GM12892 (cell line): ENCODE measurements at regions not wholly inside any gene's neighbourhood (a gene's known extent, or its start where the extent isn't known, plus 50 kb on each side); places are given as distances from the start of the nearest gene placed in this dataset.

Experiments used
- DNase-seq: peaks from one replicate; pipeline ENCODE4 v3.0.0; 2011; ENCODE audit not compliant: insufficient read length
- FAIRE-seq: peaks from 2 replicates; lab custom pipeline; 2011; peaks lifted over from hg19 to GRCh38; lab: Jason Lieb, UNC
- POLR2A ChIP-seq: IDR thresholded peaks from 2 replicates; pipeline ENCODE4 v1.6.1; 2011; ENCODE audit warnings: low read depth, low read length, control low read depth
- POLR2AphosphoS5 ChIP-seq: IDR thresholded peaks from 2 replicates; pipeline ENCODE4 v1.6.1; 2011; ENCODE audit warnings: low read depth, low read length, control low read depth
- TAF1 ChIP-seq: IDR thresholded peaks from 2 replicates; pipeline ENCODE4 v1.6.1; 2011; ENCODE audit warnings: low read depth, mild to moderate bottlenecking, control low read depth, low read length, borderline replicate concordance

DNA sequence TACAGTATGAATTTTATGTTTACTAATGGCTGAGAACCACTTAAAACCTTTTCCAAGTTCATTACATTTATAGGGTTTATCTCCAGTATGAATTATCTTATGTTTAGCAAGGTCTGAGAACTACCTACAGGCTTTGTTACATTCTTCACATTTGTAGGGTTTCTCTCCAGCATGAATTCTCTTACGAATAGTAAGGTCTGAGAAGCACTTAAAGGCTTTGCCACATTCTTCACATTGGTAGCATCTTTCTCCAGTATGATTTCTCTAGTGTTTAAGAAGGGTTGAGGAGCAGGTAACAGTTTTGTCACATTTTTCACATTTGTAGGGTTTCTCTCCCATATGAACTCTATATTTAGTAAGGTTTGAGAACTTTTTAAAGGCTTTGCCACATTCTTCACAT, 1127.4 kb downstream of the EFNA5 start:
- no peak for DNase-seq
- no peak for FAIRE-seq

DNA sequence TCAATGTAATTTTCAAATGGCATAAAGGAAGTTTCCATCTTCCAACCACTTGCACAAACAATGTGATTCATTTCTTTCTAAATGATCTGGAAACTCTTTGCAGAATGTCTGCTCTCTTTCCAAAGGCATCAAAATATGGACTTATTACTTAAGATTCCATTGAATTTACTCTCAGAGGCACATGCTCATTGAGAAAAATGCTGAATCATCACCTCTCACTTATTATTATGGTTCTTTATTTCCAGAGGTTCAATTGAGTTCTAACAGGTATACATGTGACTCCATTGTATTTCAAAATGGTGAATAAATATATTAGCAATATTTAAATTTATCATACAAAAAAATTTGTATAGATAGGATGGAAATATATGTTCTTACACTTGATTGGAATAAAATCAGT, 1140.6 kb downstream of the EFNA5 start:
- TF ChIP-seq POLR2A (no peak), TAF1 (no peak), POLR2AphosphoS5 (no peak)
- FAIRE-seq (no peak), DNase-seq (no peak)

More for the DNA sequence above, 1127.4 kb downstream of the EFNA5 start:
- TF ChIP-seq POLR2A (no peak), POLR2AphosphoS5 (no peak), TAF1 (no peak)

DNA sequence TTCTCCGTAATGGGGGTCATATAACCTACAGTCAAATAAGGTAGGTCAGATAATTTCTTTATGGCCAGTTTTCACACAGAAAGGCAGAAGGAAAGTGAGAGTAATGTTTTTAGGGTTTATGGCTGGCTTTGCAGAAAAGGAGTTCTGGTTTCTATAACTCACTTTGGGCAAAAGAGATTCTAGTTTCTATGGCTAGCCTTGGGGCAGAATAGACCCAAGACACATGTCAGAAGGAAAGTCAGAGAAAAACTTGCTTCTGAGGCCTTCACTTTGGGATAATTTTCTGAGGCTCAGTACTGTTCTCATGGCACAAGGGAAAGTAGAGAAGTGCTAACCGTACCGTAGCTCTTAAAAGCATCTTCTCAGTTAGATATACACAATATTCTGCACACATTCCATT, 1145.3 kb downstream of the EFNA5 start:
- TF ChIP-seq POLR2AphosphoS5 (no peak), TAF1 (no peak), POLR2A (no peak)
- DNase-seq: no peak
- no peak for FAIRE-seq

DNA sequence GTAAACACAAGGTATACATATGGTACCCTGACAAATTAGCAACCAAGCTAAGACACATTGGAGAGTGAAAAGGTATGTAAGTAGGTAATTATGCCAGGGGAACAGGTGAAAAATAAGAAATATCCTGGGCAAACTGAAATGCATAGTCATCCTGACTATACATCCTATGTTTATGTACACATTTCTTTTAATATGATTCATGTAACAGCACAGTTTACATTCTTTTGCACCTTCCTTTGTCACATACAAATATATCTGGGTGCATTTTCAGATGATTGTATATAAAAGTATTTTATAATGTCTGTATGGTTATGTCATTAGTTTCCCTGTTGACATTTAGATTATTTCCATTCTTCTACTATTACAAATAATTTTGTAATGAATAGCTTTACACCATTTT, 1146.9 kb downstream of the EFNA5 start:
- TF ChIP-seq TAF1 (no peak), POLR2A (no peak), POLR2AphosphoS5 (no peak)
- FAIRE-seq (no peak), DNase-seq (no peak)

DNA sequence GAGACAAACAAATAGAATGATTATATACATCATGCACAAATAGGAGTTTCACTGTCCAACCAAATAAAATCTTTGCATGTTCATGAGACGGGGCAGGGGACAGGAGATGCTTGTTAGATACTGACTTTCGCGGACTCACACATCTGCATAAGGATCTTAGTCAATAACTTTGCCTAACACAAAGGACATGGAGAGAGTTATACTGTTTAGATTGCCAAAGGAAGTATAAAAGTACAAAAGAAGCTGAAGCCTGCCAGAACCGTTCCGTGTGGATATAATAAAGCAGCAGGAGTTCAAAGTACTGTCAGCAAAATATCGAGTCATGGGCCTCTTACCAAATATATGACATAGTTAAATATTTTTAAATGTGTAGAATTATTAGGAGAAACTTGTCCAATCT, 1148.4 kb downstream of the EFNA5 start:
- no peak for TF ChIP-seq POLR2A
- TF ChIP-seq TAF1: no peak
- TF ChIP-seq POLR2AphosphoS5: no peak
- no peak for FAIRE-seq
- DNase-seq: no peak

DNA sequence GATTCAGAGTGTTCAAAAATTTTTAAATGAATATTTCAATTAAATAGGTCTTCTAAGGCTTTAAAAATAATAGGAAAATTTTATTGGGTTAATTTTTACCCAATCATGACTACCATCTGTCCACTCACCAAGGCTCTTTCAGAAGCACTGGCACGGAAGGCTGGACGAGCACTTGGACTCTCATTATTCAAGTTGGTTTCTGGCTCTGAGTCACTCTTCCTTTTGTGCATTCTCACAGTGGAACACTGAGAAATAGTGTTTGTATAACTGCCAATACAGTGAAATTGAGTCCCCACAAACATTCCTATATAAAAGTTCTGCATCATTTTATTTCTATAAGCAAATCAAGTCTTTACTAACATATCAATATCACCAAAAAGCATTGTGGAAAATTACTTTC, 1149.0 kb downstream of the EFNA5 start:
- no peak for TF ChIP-seq POLR2A
- TF ChIP-seq POLR2AphosphoS5: no peak
- TF ChIP-seq TAF1: no peak
- DNase-seq: no peak
- FAIRE-seq: no peak

DNA sequence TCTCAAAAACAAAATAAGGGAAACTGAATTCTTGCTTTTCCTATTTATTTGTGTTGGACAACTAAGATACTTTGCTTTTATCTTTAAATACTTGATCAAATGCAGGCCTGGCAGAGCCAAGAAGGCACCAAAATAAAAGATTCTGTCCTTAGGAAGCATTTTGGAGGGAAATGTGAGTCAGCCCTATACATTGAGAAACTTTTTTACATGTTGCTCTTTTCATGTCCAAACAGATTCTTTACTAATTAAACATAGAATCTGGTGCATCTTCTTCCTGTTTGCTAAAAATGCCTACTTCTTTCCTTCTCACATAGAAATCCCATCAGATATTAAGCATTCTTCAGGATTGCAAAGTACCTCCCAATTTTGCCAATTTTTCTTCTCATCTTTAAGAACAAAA, 1160.4 kb downstream of the EFNA5 start:
- no peak for DNase-seq
- no peak for TF ChIP-seq POLR2AphosphoS5
- no peak for TF ChIP-seq TAF1
- no peak for TF ChIP-seq POLR2A
- no peak for FAIRE-seq

DNA sequence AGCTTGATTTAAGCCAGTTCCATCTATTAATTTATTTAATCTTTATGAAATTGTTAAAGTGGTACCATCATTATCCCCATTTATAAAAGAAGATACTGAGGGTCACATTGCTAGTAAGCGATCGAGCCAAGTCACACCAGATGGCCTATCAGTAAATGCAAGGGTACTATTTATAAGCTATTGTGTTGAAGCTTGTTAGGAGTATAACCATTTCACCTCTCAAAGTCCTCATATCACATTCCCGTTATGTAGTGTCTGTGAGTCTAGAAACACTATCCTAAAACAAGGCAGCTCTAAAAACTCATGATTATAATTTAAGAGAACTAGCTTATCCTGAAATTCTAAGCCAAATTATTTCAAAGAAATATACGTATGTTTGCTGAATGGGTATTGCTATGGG, 1161.8 kb downstream of the EFNA5 start:
- FAIRE-seq (no peak), DNase-seq (no peak)
- TF ChIP-seq POLR2A: no peak
- TF ChIP-seq TAF1: no peak
- no peak for TF ChIP-seq POLR2AphosphoS5

DNA sequence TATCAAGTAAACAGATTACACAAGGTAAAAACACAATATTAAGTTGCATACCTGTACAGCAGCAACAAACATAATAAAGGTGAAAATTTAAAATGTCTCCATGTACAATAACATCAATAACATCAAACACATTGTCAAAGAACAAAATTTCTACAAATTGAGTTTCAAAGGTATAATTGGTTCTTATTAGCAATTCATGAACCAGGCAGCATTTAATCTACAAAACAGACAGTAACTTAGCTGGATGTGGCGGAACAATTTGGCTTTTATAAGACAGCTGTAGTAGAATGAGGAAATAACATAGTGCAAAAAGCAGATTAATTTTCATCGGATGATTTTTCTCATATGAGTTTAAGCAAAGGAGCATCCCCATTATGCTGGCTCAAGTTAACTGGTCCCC, 1176.8 kb downstream of the EFNA5 start:
- DNase-seq (no peak), FAIRE-seq (no peak)
- no peak for TF ChIP-seq POLR2A
- TF ChIP-seq POLR2AphosphoS5: no peak
- TF ChIP-seq TAF1: no peak

DNA sequence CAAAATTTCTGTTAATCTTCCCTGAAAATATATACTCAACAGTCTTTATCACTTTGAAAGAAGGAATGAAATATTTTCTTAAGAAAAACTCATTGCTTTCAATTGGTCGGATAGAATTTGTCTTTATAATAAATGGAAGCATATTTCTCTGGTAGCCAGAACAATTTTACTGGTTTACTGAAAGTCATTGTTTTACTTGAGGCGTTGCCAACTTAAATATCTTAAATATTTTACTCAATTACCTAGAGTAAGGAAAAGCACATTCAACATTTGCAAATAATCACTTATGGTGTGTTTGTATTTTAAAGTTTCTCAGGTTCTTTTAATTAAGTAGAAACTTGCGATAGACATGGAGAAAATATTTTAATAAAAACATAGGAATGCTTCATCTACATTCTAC, 1181.7 kb downstream of the EFNA5 start:
- DNase-seq (no peak), FAIRE-seq (no peak)
- TF ChIP-seq POLR2A (no peak), POLR2AphosphoS5 (no peak), TAF1 (no peak)

DNA sequence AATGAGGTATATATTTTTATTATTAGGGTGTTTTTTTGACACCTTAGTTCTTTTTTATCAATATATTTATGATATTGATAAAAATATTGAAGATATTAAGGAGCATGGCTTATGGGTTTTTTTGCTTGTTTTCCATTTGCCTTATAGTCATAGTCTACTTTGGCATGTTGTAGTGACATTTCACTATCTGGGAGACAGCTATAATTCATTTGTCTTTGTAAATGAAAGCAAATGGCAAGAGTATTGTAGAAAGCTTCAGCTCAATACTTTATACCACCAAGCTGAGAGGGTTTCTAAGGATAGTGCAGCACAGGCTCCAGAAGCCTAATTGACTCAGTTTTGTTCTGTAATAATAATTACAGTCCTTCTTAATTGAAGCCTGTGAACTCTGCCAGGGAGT, 1182.3 kb downstream of the EFNA5 start:
- DNase-seq (no peak), FAIRE-seq (no peak)
- TF ChIP-seq TAF1 (no peak), POLR2A (no peak), POLR2AphosphoS5 (no peak)

DNA sequence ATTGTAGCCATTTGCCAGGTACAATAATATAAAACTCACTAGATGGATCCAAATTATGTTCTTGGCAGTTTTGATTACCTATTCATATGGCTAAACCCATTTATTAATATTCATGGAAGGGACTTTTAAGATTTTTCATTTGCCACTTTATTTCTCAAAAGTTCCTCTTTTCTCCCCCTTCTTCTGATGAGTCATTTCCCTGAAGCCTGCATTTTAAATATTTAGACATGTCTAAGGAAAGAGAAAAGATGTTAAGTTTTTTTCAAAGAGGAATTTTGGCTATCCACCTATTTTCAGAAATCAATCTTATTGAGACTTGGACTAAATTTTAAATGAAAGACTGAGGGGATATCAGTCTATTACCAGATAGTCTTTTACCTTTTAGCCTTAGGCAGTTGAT, 1189.4 kb downstream of the EFNA5 start:
- no peak for DNase-seq
- TF ChIP-seq POLR2AphosphoS5: no peak
- TF ChIP-seq POLR2A: no peak
- TF ChIP-seq TAF1: no peak
- FAIRE-seq: no peak

DNA sequence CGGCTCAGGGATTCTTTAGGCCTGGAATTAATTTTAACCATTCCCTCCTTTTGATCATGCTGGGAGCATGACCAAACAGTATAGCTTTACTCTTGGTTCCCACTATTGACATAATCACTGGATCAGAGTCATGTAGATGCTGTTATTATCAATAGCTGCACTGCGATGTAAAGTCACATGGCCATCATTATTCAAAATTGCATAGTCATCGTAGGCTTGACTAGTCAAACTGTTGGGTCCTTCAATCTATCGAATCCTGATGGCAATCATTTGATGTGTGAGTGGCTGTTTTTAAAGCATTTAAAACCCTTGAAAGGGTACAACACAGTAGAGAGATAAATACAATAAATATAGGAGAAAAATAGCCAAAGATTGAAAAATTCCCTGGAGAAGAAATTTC, 1194.1 kb downstream of the EFNA5 start:
- DNase-seq (no peak), FAIRE-seq (no peak)

More for the DNA sequence above, 1194.1 kb downstream of the EFNA5 start:
- TF ChIP-seq TAF1: no peak
- no peak for TF ChIP-seq POLR2A
- no peak for TF ChIP-seq POLR2AphosphoS5
